ENCODE measurements at regions not wholly inside any gene's neighbourhood (a gene's known extent, or its start where the extent isn't known, plus 50 kb on each side); places are given as distances from the start of the nearest gene placed in this dataset.

DNA sequence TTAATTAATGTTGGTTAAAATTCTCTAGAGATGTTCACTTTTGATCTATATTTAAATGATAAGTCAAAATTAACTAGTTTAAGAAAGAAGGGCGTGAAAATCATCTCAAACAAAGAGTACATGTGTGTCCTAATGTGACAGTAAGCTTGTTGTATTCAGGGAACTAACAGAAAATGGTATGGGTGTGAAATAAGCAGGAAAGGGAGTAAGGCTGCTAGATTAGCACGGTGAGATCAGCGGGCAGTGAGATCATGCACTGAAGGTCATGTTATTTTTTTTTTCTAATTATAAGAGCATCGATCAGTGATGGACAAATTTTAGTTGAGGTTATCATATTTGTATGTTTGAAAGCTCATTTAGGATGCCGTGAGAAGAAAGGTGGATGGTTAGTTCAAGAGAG is 430.8 kb downstream of the DIPK2A start:
- H3K27me3 ChIP-seq (ENCODE audit: insufficient read depth, low read length): no peaks in the 10 kb centered on the region
- no peak overlapping the region for H2BK120ac ChIP-seq (ENCODE audit: low read depth, low read length, poor library complexity, severe bottlenecking)
- no peak overlapping the region for H3K9ac ChIP-seq (ENCODE audit: extremely low read depth, insufficient read length, low read length)
- no peak overlapping the region for H2BK15ac ChIP-seq (ENCODE audit: low read depth, low read length)
- no peaks in the 10 kb centered on the region for H3K4me1 Mint-ChIP-seq
- no peak overlapping the region for H3K14ac ChIP-seq (ENCODE audit: insufficient read depth, low read length)
- H3K79me2 ChIP-seq (ENCODE audit: insufficient read depth, low read length): no peaks in the 10 kb centered on the region
- H3K79me1 ChIP-seq (ENCODE audit: insufficient read depth, low read depth, low read length, poor library complexity, severe bottlenecking): no peaks in the 10 kb centered on the region
- no peak overlapping the region for H3K4me3 Mint-ChIP-seq
- H4K8ac ChIP-seq (replicated peaks; ENCODE audit: insufficient read length, low read depth, low read length): no peak overlapping the region
- no peak overlapping the region for H3K27ac ChIP-seq (ENCODE audit: insufficient read length, low read depth, low read length)
- no peak overlapping the region for H4K91ac ChIP-seq (ENCODE audit: insufficient read length, low read depth, low read length)
- H3K4me2 ChIP-seq (ENCODE audit: insufficient read depth, insufficient read length, low read length): no peak overlapping the region
- no peaks in the 10 kb centered on the region for H3K27me3 Mint-ChIP-seq (ENCODE audit: low read depth)
- H3K27ac Mint-ChIP-seq: no peak overlapping the region
- H3K23me2 ChIP-seq (ENCODE audit: insufficient read length, low read depth, low read length, poor library complexity, severe bottlenecking): no peaks in the 10 kb centered on the region
- H3K4me1 ChIP-seq (ENCODE audit: insufficient read depth, low read length): no peaks in the 10 kb centered on the region
- TF ChIP-seq, protein P1, sequence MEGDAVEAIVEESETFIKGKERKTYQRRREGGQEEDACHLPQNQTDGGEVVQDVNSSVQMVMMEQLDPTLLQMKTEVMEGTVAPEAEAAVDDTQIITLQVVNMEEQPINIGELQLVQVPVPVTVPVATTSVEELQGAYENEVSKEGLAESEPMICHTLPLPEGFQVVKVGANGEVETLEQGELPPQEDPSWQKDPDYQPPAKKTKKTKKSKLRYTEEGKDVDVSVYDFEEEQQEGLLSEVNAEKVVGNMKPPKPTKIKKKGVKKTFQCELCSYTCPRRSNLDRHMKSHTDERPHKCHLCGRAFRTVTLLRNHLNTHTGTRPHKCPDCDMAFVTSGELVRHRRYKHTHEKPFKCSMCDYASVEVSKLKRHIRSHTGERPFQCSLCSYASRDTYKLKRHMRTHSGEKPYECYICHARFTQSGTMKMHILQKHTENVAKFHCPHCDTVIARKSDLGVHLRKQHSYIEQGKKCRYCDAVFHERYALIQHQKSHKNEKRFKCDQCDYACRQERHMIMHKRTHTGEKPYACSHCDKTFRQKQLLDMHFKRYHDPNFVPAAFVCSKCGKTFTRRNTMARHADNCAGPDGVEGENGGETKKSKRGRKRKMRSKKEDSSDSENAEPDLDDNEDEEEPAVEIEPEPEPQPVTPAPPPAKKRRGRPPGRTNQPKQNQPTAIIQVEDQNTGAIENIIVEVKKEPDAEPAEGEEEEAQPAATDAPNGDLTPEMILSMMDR (conservative IDR thresholded peaks at IDR 0.05): no peak
- no peak overlapping the region for H2BK12ac ChIP-seq (ENCODE audit: insufficient read length, low read depth, low read length)
- H3T11ph ChIP-seq (ENCODE audit: low read length): no peak overlapping the region
- H2BK20ac ChIP-seq (ENCODE audit: low read depth, low read length, poor library complexity, severe bottlenecking): no peak overlapping the region
- H2AK5ac ChIP-seq (ENCODE audit: insufficient read length, low read length): no peak overlapping the region
- H4K20me1 ChIP-seq (ENCODE audit: control insufficient read depth, insufficient read depth, insufficient read length): no peaks in the 10 kb centered on the region
- no peak overlapping the region for H3K4ac ChIP-seq (ENCODE audit: low read depth, low read length)
- no peak overlapping the region for H3K18ac ChIP-seq (ENCODE audit: insufficient read length, low read depth, low read length)
- H2BK5ac ChIP-seq (ENCODE audit: insufficient read length, low read length): no peak overlapping the region
- H3K56ac ChIP-seq (ENCODE audit: insufficient read length, low read depth, low read length): no peak overlapping the region
- no peak overlapping the region for H4K5ac ChIP-seq (ENCODE audit: insufficient read length, low read depth, low read length)
- peaks cover 0 to 10% of the 10 kb centered on the region in 2 experiments; a peak in 3 of 5 replicates for H3K9me3 Mint-ChIP-seq
- no peak overlapping the region for H3K23ac ChIP-seq (ENCODE audit: insufficient read length, low read depth, low read length)
- H3K9me3 ChIP-seq (ENCODE audit: control insufficient read depth, low read depth, low read length): no peaks in the 10 kb centered on the region
- H3K36me3 Mint-ChIP-seq (ENCODE audit: insufficient read depth in 1 of 3, low read depth in 3 of 3): 0 out of 7 replicates have a peak, but pooled peaks cover 0 to 4% (median 0%) of the 10 kb centered on the region in 3 experiments
- no peak for DNase-seq
- WGBS (ENCODE audit: extremely low coverage, insufficient read length, low lambda C conversion rate): no CpG with 5 or more reads among the region's 5 CpGs
- no peak overlapping the region for H2AFZ ChIP-seq (ENCODE audit: low read length)

Measured in H9 (cell line).